ENCODE measurements at regions not wholly inside any gene's neighbourhood (a gene's known extent, or its start where the extent isn't known, plus 50 kb on each side); places are given as distances from the start of the nearest gene placed in this dataset.

GRCh38 chr3:113148284-113148683, 63.1 kb upstream of the BOC start:
- H3K4me3 ChIP-seq (ENCODE audit: low read length), result no peak overlapping the region
- no peak overlapping the region for H3K4me2 ChIP-seq (ENCODE audit: low read depth, low read length, poor library complexity, severe bottlenecking)
- no peaks in the 10 kb centered on the region for H3K4me1 ChIP-seq (ENCODE audit: low read length)
- H3K9me3 ChIP-seq (ENCODE audit: low read length), result no peaks in the 10 kb centered on the region
- H3K79me2 ChIP-seq (ENCODE audit: low read length), result no peaks in the 10 kb centered on the region
- H3K27ac ChIP-seq (ENCODE audit: low read length), result no peak overlapping the region
- no peaks in the 10 kb centered on the region for H3K9me2 ChIP-seq (replicated peaks; ENCODE audit: insufficient read depth, low read length)
- no peak overlapping the region for H3K9ac ChIP-seq (ENCODE audit: low read length)
- no peak for DNase-seq
- no peaks in the 10 kb centered on the region for H3K27me3 ChIP-seq (ENCODE audit: low read length)
- H3K36me3 ChIP-seq (ENCODE audit: insufficient read depth, low read length), result no peaks in the 10 kb centered on the region
- no peaks in the 10 kb centered on the region for H4K20me1 ChIP-seq (ENCODE audit: insufficient read depth, low read depth, low read length)
- H2AFZ ChIP-seq (ENCODE audit: low read length), result no peak overlapping the region

GRCh38 chr3:113150250-113150649, 61.1 kb upstream of the BOC start:
- Histone ChIP-seq H3K36me3 (ENCODE audit: insufficient read depth, low read length) (no peaks in the 10 kb centered on the region), H3K9ac (ENCODE audit: low read length) (no peak overlapping the region), H3K4me3 (ENCODE audit: low read length) (no peak overlapping the region), H4K20me1 (ENCODE audit: insufficient read depth, low read depth, low read length) (no peaks in the 10 kb centered on the region), H3K9me2 (replicated peaks; ENCODE audit: insufficient read depth, low read length) (no peaks in the 10 kb centered on the region), H3K27ac (ENCODE audit: low read length) (no peak overlapping the region), H3K79me2 (ENCODE audit: low read length) (no peaks in the 10 kb centered on the region), H3K27me3 (ENCODE audit: low read length) (no peaks in the 10 kb centered on the region), H3K4me2 (ENCODE audit: low read depth, low read length, poor library complexity, severe bottlenecking) (no peak overlapping the region), H3K4me1 (ENCODE audit: low read length) (no peaks in the 10 kb centered on the region), H2AFZ (ENCODE audit: low read length) (no peak overlapping the region), H3K9me3 (ENCODE audit: low read length) (no peaks in the 10 kb centered on the region)
- DNase-seq, result no peak

GRCh38 chr3:113151461-113152031, 59.8 kb upstream of the BOC start:
- Histone ChIP-seq H3K27me3 (ENCODE audit: low read length) (no peaks in the 10 kb centered on the region), H3K4me1 (ENCODE audit: low read length) (no peaks in the 10 kb centered on the region)
- no peak for DNase-seq

GRCh38 chr3:113152849-113153248, 58.5 kb upstream of the BOC start:
- Histone ChIP-seq H4K20me1 (ENCODE audit: insufficient read depth, low read depth, low read length) (no peaks in the 10 kb centered on the region), H3K27me3 (ENCODE audit: low read length) (no peaks in the 10 kb centered on the region), H3K9ac (ENCODE audit: low read length) (no peak overlapping the region), H3K9me2 (replicated peaks; ENCODE audit: insufficient read depth, low read length) (no peaks in the 10 kb centered on the region), H3K4me1 (ENCODE audit: low read length) (no peaks in the 10 kb centered on the region), H3K9me3 (ENCODE audit: low read length) (no peaks in the 10 kb centered on the region), H2AFZ (ENCODE audit: low read length) (no peak overlapping the region), H3K4me3 (ENCODE audit: low read length) (no peak overlapping the region), H3K36me3 (ENCODE audit: insufficient read depth, low read length) (no peaks in the 10 kb centered on the region), H3K27ac (ENCODE audit: low read length) (no peak overlapping the region), H3K4me2 (ENCODE audit: low read depth, low read length, poor library complexity, severe bottlenecking) (no peak overlapping the region), H3K79me2 (ENCODE audit: low read length) (no peaks in the 10 kb centered on the region)
- no peak for DNase-seq

More at GRCh38 chr3:113151461-113152031, 59.8 kb upstream of the BOC start:
- H3K79me2 ChIP-seq (ENCODE audit: low read length), result no peaks in the 10 kb centered on the region
- no peaks in the 10 kb centered on the region for H3K36me3 ChIP-seq (ENCODE audit: insufficient read depth, low read length)
- no peaks in the 10 kb centered on the region for H3K9me3 ChIP-seq (ENCODE audit: low read length)
- no peak overlapping the region for H3K4me2 ChIP-seq (ENCODE audit: low read depth, low read length, poor library complexity, severe bottlenecking)
- H3K4me3 ChIP-seq (ENCODE audit: low read length), result no peak overlapping the region
- H4K20me1 ChIP-seq (ENCODE audit: insufficient read depth, low read depth, low read length), result no peaks in the 10 kb centered on the region
- H3K27ac ChIP-seq (ENCODE audit: low read length), result no peak overlapping the region
- no peaks in the 10 kb centered on the region for H3K9me2 ChIP-seq (replicated peaks; ENCODE audit: insufficient read depth, low read length)
- H2AFZ ChIP-seq (ENCODE audit: low read length), result no peak overlapping the region
- H3K9ac ChIP-seq (ENCODE audit: low read length), result no peak overlapping the region

- Histone ChIP-seq H3K36me3 (ENCODE audit: insufficient read depth, low read length) (no peaks in the 10 kb centered on the region), H2AFZ (ENCODE audit: low read length) (no peak overlapping the region), H3K27ac (ENCODE audit: low read length) (no peak overlapping the region), H3K4me3 (ENCODE audit: low read length) (no peak overlapping the region), H3K79me2 (ENCODE audit: low read length) (no peaks in the 10 kb centered on the region), H3K9ac (ENCODE audit: low read length) (no peak overlapping the region), H4K20me1 (ENCODE audit: insufficient read depth, low read depth, low read length) (no peaks in the 10 kb centered on the region), H3K4me2 (ENCODE audit: low read depth, low read length, poor library complexity, severe bottlenecking) (no peak overlapping the region), H3K9me3 (ENCODE audit: low read length) (no peaks in the 10 kb centered on the region), H3K27me3 (ENCODE audit: low read length) (no peaks in the 10 kb centered on the region), H3K9me2 (replicated peaks; ENCODE audit: insufficient read depth, low read length) (no peaks in the 10 kb centered on the region), H3K4me1 (ENCODE audit: low read length) (no peaks in the 10 kb centered on the region)
- no peak for DNase-seq
Measured at GRCh38 chr3:113153499-113154107, 57.8 kb upstream of the BOC start.

- Histone ChIP-seq H3K27me3 (ENCODE audit: low read length) (no peaks in the 10 kb centered on the region), H4K20me1 (ENCODE audit: insufficient read depth, low read depth, low read length) (no peaks in the 10 kb centered on the region), H3K9me3 (ENCODE audit: low read length) (no peaks in the 10 kb centered on the region), H3K27ac (ENCODE audit: low read length) (no peak overlapping the region), H2AFZ (ENCODE audit: low read length) (no peak overlapping the region), H3K4me3 (ENCODE audit: low read length) (no peak overlapping the region), H3K4me2 (ENCODE audit: low read depth, low read length, poor library complexity, severe bottlenecking) (no peak overlapping the region), H3K4me1 (ENCODE audit: low read length) (no peaks in the 10 kb centered on the region), H3K9me2 (replicated peaks; ENCODE audit: insufficient read depth, low read length) (no peaks in the 10 kb centered on the region), H3K79me2 (ENCODE audit: low read length) (no peaks in the 10 kb centered on the region), H3K9ac (ENCODE audit: low read length) (no peak overlapping the region), H3K36me3 (ENCODE audit: insufficient read depth, low read length) (no peaks in the 10 kb centered on the region)
- no peak for DNase-seq
Measured at GRCh38 chr3:113156816-113157333, 54.5 kb upstream of the BOC start.

GRCh38 chr3:113157408-113158030, 53.8 kb upstream of the BOC start:
- H3K79me2 ChIP-seq (ENCODE audit: low read length), result no peaks in the 10 kb centered on the region
- H3K27ac ChIP-seq (ENCODE audit: low read length), result no peak overlapping the region
- no peaks in the 10 kb centered on the region for H3K9me3 ChIP-seq (ENCODE audit: low read length)
- H3K36me3 ChIP-seq (ENCODE audit: insufficient read depth, low read length), result no peaks in the 10 kb centered on the region
- H3K9me2 ChIP-seq (replicated peaks; ENCODE audit: insufficient read depth, low read length), result no peaks in the 10 kb centered on the region
- no peaks in the 10 kb centered on the region for H3K4me1 ChIP-seq (ENCODE audit: low read length)
- H3K4me3 ChIP-seq (ENCODE audit: low read length), result no peak overlapping the region
- H2AFZ ChIP-seq (ENCODE audit: low read length), result no peak overlapping the region
- DNase-seq, result no peak
- no peak overlapping the region for H3K9ac ChIP-seq (ENCODE audit: low read length)
- no peak overlapping the region for H3K4me2 ChIP-seq (ENCODE audit: low read depth, low read length, poor library complexity, severe bottlenecking)
- no peaks in the 10 kb centered on the region for H4K20me1 ChIP-seq (ENCODE audit: insufficient read depth, low read depth, low read length)
- H3K27me3 ChIP-seq (ENCODE audit: low read length), result no peaks in the 10 kb centered on the region

- H3K4me1 ChIP-seq (ENCODE audit: low read length), result no peaks in the 10 kb centered on the region
- no peak for DNase-seq
- no peak overlapping the region for H3K4me2 ChIP-seq (ENCODE audit: low read depth, low read length, poor library complexity, severe bottlenecking)
- no peaks in the 10 kb centered on the region for H4K20me1 ChIP-seq (ENCODE audit: insufficient read depth, low read depth, low read length)
- no peaks in the 10 kb centered on the region for H3K79me2 ChIP-seq (ENCODE audit: low read length)
- H3K9ac ChIP-seq (ENCODE audit: low read length), result no peak overlapping the region
- H2AFZ ChIP-seq (ENCODE audit: low read length), result no peak overlapping the region
- H3K9me2 ChIP-seq (replicated peaks; ENCODE audit: insufficient read depth, low read length), result no peaks in the 10 kb centered on the region
- H3K9me3 ChIP-seq (ENCODE audit: low read length), result no peaks in the 10 kb centered on the region
- H3K27me3 ChIP-seq (ENCODE audit: low read length), result no peaks in the 10 kb centered on the region
- no peak overlapping the region for H3K27ac ChIP-seq (ENCODE audit: low read length)
- H3K4me3 ChIP-seq (ENCODE audit: low read length), result no peak overlapping the region
- H3K36me3 ChIP-seq (ENCODE audit: insufficient read depth, low read length), result no peaks in the 10 kb centered on the region
Measured at GRCh38 chr3:113158171-113158570, 53.2 kb upstream of the BOC start.
